Fibroblast of lung (primary cell): ENCODE measurements at regions not wholly inside any gene's neighbourhood (a gene's known extent, or its start where the extent isn't known, plus 50 kb on each side); places are given as distances from the start of the nearest gene placed in this dataset.

Experiments used
- CTCF ChIP-seq, 2 donors: IDR thresholded peaks in 1 of 2; conservative IDR thresholded peaks in 1 of 2; 1 replicate in 1 of 2; 2 replicates in 1 of 2; pipeline ENCODE4 v1.5.1; 2011 to 2012; ENCODE audit warnings: low read length in 2 of 2, control low read depth in 1 of 2, inconsistent platforms in 1 of 2, low read depth in 1 of 2, mild to moderate bottlenecking in 1 of 2
- EZH2 ChIP-seq: IDR thresholded peaks from 2 replicates; pipeline ENCODE4 v1.5.1; 2012; ENCODE audit warnings: low read length, control low read depth, mild to moderate bottlenecking; ENCODE audit errors: missing control alignments

- TF ChIP-seq CTCF (conservative IDR thresholded peaks at IDR 0.05 in 1 of 2, IDR thresholded peaks at IDR 0.05 in 1 of 2; ENCODE audit: low read depth in 1 of 2, low read length in 2 of 2) (no peak), EZH2 (no peak)
Measured at GRCh38 chr10:52954407-52954806, 181.8 kb upstream of the MBL2 start.
